GM12872 (cell line): ENCODE measurements at regions not wholly inside any gene's neighbourhood (a gene's known extent, or its start where the extent isn't known, plus 50 kb on each side); places are given as distances from the start of the nearest gene placed in this dataset.

ENCODE experiments used
- TF ChIP-seq, protein P1 (sequence below): IDR thresholded peaks from 3 replicates; pipeline ENCODE4 v1.5.1; 2011; ENCODE audit warnings: low read depth, mild to moderate bottlenecking, low read length, moderate library complexity; ENCODE audit not compliant: insufficient read depth

DNA sequence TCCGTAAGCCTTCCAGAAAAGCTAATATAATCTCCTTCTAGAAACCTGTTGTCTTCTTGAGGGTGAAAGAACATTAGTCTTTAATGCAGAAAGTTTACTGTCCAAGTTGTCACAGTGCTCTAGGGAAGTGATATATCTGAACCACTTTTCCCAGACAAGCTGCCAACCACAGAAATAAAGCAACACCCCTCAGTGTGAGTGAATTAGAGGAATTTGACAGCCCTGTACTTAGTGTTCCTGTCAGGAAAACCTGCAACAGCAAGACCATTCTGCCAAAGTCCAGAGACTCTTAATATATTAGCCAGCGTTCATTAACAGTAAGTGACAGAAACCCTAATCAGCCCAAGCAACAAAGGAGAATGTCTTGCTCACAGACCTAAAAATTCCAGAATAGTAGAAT lies 137.7 kb downstream of the KATNIP start:
- TF ChIP-seq, protein P1, sequence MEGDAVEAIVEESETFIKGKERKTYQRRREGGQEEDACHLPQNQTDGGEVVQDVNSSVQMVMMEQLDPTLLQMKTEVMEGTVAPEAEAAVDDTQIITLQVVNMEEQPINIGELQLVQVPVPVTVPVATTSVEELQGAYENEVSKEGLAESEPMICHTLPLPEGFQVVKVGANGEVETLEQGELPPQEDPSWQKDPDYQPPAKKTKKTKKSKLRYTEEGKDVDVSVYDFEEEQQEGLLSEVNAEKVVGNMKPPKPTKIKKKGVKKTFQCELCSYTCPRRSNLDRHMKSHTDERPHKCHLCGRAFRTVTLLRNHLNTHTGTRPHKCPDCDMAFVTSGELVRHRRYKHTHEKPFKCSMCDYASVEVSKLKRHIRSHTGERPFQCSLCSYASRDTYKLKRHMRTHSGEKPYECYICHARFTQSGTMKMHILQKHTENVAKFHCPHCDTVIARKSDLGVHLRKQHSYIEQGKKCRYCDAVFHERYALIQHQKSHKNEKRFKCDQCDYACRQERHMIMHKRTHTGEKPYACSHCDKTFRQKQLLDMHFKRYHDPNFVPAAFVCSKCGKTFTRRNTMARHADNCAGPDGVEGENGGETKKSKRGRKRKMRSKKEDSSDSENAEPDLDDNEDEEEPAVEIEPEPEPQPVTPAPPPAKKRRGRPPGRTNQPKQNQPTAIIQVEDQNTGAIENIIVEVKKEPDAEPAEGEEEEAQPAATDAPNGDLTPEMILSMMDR: no peak

DNA sequence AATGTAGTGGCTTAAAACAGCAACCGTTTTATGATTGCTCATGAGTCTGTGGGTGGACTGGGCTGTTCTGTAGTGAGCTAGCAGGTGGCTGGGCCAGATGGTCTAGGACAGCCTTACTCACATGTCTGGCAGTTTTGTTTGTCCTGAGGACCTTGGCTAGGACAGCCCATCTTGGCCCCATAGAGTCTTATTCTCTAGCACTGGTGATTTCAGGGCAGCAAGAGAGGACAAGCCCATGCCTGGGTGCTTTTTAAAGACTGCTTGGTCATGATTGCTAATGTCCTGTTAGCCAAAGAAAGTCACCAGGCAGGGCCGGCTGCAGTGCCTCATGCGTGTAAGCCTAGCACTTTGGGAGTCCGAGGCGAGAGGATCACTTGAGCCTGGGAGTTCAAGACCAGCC lies 139.8 kb downstream of the KATNIP start:
- TF ChIP-seq, protein P1: no peak

DNA sequence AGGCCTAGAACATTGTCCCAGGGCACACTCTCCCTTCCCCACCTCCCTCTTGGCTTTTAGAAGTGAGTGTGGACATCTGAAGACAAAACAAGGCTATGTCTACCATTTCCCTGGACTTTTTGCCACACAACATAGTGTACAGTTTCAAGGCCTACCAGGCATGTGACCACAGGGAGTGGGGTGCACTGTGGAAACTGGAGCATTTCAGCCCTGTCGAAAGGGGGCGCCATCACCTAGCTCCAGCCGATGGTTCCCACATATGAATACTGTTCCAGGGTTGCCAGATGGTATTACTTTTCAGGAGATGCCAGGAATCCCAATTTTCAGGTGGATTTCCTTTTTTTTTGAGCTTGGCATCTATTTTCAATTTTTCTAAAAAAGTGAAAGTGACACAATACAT lies 140.7 kb downstream of the KATNIP start:
- TF ChIP-seq, protein P1: peak; percentile 72

DNA sequence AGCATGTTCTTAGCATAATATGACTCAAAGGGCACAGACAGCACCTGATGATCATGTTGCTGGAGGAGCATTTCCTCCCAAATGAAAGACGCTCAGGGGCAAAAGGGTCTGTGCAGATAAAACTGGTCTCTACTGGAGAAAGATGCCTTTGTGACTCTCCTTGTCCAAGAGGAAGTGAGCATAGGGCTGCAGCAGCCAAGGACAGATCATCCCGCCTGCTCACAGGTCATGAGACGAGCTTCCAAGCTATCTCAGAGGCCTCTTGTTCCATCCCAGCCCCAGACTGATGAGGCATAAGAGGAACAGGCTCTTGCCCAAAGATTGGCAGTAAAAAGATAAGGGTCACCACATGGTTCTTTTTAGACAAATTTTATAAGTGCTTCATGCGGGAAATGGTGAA lies 141.8 kb downstream of the KATNIP start:
- TF ChIP-seq, protein P1: no peak

DNA sequence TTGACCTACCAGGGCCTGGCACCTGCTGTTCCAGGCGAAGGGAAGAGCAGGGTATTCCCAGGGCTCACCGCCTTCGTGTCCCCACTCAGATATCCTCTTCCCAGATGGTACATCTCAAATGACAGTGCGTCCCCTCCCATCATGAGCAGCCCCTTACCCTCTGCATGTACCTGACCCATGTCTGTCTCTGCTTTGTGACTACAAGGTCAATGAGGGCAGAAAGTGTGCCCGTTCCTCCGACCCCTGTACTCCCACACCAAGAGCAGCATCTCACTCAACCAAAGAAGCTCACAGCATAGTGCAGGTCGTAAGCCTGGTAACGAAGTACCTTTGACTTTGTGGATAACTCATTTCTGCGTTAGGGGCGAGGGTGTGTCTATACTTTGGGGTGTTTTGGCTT lies 142.6 kb downstream of the KATNIP start:
- TF ChIP-seq, protein P1: no peak

DNA sequence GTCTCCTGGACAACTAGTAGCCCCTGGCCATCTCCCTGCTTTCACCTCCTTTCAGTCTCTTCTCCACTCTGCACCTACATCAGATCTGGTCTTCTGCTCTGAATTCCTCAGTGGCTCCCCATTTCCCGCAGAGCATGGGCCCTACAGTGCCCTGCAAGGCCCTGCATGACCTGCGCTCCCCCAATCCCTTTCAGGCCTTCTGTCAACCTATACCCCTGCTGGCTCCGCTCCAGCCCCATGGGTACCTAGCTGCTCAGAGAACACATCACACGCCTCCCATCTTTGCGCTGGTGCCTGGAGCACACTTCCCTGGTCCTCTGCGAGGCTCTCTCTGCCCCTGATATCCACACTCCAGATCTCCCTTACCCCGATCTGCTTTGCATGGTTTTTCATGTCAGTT lies 145.2 kb downstream of the KATNIP start:
- TF ChIP-seq, protein P1: no peak

DNA sequence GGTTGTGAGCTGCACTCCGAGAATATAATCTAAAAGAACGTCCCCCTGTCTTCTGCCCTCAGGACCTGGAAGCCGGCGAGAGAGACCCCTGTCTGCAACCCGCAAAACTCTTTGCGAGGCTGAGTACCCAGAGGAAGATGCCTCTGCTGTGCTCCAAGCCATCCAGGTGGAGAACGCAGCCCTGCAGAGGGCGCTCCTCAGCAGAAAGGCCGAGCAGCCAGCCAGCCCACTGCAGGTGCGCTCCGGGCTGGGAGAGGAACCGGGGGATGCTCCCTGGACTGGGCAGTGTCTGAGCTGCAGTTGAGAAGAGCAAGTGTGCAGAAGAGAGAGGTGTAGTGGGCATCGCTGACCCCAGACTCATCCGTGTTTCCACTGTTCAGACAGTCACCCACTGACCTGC lies 148.3 kb downstream of the KATNIP start:
- TF ChIP-seq, protein P1: peak; percentile 36; the same call in 1 of the 3 replicates

DNA sequence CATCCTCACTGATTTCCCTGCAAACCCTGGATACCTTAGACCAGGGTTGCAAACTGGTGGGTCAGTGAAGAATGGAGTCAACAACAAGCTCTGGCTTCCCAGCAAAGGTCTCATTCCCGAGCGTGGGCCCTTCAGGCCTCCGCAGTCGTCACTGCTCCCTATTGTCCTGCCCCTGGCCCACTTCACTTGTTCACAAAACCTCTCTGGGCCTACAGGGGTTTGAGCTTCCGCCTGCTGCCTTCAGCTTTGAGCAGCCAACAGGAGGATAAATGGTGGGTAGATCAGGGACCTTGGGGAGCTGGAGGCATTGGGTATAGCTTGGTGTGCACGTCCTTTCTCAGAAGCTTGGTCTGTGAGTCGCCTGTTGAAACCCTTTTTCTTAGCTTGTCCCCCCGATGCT lies 148.8 kb downstream of the KATNIP start:
- TF ChIP-seq, protein P1: no peak
